ENCODE measurements at regions not wholly inside any gene's neighbourhood (a gene's known extent, or its start where the extent isn't known, plus 50 kb on each side); places are given as distances from the start of the nearest gene placed in this dataset.
A peak's percentile ranks its signal among the peaks of the same experiment; 100 is the strongest.

DNA sequence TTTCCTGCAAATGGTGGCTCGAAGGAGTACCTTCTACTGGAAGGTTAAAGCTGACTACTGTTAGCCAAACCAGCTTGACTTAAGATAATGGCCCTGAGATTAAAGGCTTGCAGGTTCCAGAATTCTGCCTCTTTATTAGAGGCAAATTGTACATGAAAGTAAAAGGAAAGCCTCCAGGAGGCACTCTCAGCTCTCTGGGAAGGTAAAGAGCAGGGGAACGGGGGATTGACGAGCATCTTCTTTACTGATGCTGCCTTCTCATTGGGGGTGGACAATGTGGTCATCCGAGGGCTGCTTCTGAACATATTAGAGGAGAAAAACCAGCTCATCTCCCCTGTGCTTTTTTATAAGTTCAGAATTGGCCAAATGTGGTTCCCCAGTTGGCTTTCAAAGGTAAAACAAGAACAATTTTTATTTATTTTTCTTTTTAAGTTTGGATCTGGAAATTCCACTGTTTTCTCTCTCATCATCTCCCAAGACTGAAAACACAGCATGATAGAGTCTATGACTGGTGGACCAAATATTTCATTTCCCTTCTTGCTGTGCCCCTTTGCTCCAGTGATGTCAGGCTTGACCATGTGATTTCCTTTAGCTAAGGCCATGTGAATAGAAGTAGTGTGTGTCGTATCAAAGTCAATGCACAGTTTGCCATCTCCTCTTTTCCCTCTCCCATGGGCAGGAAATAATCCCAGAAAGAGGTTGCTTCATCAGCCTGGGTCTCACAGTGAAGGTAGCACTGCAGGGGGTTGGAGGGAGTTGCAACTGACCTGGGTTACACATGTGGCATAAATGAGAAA lies 292.7 kb downstream of the PRDM2 start:
- TF ChIP-seq, protein P1, sequence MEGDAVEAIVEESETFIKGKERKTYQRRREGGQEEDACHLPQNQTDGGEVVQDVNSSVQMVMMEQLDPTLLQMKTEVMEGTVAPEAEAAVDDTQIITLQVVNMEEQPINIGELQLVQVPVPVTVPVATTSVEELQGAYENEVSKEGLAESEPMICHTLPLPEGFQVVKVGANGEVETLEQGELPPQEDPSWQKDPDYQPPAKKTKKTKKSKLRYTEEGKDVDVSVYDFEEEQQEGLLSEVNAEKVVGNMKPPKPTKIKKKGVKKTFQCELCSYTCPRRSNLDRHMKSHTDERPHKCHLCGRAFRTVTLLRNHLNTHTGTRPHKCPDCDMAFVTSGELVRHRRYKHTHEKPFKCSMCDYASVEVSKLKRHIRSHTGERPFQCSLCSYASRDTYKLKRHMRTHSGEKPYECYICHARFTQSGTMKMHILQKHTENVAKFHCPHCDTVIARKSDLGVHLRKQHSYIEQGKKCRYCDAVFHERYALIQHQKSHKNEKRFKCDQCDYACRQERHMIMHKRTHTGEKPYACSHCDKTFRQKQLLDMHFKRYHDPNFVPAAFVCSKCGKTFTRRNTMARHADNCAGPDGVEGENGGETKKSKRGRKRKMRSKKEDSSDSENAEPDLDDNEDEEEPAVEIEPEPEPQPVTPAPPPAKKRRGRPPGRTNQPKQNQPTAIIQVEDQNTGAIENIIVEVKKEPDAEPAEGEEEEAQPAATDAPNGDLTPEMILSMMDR (conservative IDR thresholded peaks at IDR 0.05), result 0 out of 2 replicates have a peak, but pooled peaks have one; percentile 9
- no peak for TF ChIP-seq ZFX (IDR thresholded peaks at IDR 0.05)

Data from C4-2B (cell line).